ENCODE measurements at regions not wholly inside any gene's neighbourhood (a gene's known extent, or its start where the extent isn't known, plus 50 kb on each side); places are given as distances from the start of the nearest gene placed in this dataset.

DNA sequence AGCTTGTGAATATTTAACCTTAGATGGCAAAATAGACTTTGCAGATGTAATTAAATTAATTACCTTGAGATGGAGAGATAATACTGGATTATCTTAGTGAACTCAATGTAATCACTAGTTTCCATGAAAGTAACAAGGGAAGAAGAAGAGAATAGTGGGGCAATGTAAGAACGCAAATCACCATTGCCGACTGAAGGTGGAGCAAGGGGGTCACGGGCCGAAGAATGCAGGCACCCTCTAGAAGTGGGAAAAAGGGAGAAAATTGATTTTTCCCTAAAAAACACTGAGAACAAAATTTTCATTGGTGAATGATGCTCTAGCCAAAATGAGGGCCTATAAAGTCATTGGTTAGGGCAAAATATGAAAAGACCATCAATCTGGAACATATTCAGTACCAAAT lies 375.6 kb upstream of the EPHA5 start:
- Histone ChIP-seq H3K9ac (ENCODE audit: low read depth in 2 of 2, low read length in 2 of 2) (no peak overlapping the region), H3K9me3 (no peaks in the 10 kb centered on the region), H3K36me3 (no peaks in the 10 kb centered on the region), H3K27me3 (no peaks in the 10 kb centered on the region), H3K4me1 (no peaks in the 10 kb centered on the region), H3K27ac (no peak overlapping the region), H3K4me3 (no peak overlapping the region)
- TF ChIP-seq, protein P1, sequence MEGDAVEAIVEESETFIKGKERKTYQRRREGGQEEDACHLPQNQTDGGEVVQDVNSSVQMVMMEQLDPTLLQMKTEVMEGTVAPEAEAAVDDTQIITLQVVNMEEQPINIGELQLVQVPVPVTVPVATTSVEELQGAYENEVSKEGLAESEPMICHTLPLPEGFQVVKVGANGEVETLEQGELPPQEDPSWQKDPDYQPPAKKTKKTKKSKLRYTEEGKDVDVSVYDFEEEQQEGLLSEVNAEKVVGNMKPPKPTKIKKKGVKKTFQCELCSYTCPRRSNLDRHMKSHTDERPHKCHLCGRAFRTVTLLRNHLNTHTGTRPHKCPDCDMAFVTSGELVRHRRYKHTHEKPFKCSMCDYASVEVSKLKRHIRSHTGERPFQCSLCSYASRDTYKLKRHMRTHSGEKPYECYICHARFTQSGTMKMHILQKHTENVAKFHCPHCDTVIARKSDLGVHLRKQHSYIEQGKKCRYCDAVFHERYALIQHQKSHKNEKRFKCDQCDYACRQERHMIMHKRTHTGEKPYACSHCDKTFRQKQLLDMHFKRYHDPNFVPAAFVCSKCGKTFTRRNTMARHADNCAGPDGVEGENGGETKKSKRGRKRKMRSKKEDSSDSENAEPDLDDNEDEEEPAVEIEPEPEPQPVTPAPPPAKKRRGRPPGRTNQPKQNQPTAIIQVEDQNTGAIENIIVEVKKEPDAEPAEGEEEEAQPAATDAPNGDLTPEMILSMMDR (IDR thresholded peaks at IDR 0.05): no peak
- intact Hi-C loops (cut with DNase I): no loop called here
- no peak for DNase-seq

DNA sequence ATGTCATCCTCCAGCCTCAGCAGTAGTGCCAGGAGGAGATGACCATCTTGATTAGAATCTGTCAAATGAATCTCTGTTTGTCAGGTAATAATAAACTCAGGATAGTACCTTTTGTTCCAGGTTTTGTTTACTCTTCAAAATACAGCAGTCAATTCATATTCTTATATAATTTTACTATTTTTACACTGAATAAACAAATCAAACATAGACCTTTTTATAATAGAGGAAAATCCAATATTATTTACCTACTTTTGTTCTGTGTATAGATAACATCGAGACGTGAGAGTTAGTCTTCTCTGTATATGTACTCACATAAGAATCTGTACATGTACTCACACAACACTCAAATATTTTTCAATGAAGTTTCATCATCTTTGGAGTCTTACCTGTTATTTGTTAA lies 365.4 kb upstream of the EPHA5 start:
- no peak for DNase-seq
- H3K4me1 ChIP-seq: no peaks in the 10 kb centered on the region
- H3K27ac ChIP-seq: no peak overlapping the region
- TF ChIP-seq, protein P1 (IDR thresholded peaks at IDR 0.05): no peak
- intact Hi-C loops (cut with DNase I): no loop called here
- H3K9ac ChIP-seq (ENCODE audit: low read depth in 2 of 2, low read length in 2 of 2): no peak overlapping the region
- H3K27me3 ChIP-seq: no peaks in the 10 kb centered on the region
- H3K36me3 ChIP-seq: no peaks in the 10 kb centered on the region
- H3K4me3 ChIP-seq: no peak overlapping the region
- no peaks in the 10 kb centered on the region for H3K9me3 ChIP-seq

DNA sequence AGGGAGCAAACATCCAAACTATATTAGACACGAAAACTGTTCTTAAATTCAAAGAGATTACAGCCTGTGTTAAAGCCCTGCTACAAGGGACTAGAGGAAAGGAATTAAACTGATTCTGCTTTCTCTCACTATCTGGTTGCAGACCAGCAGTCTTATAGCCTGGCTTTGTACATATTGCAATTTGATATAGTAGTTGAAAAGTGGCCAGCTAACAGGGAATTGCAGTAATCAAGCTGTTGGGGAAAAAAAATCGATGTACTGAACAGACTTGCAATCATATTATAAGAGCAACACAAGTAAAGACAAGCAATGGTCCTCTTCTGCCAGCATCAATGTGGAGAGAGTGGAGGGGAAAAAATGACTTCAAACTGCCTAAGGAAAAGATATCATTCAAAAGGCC lies 364.4 kb upstream of the EPHA5 start:
- intact Hi-C loops (cut with DNase I): no loop called here
- DNase-seq: no peak
- no peaks in the 10 kb centered on the region for H3K27me3 ChIP-seq
- H3K4me1 ChIP-seq: no peaks in the 10 kb centered on the region
- H3K9ac ChIP-seq (ENCODE audit: low read depth in 2 of 2, low read length in 2 of 2): no peak overlapping the region
- TF ChIP-seq, protein P1 (IDR thresholded peaks at IDR 0.05): no peak
- H3K4me3 ChIP-seq: no peak overlapping the region
- H3K27ac ChIP-seq: no peak overlapping the region
- no peaks in the 10 kb centered on the region for H3K36me3 ChIP-seq
- H3K9me3 ChIP-seq: no peaks in the 10 kb centered on the region

DNA sequence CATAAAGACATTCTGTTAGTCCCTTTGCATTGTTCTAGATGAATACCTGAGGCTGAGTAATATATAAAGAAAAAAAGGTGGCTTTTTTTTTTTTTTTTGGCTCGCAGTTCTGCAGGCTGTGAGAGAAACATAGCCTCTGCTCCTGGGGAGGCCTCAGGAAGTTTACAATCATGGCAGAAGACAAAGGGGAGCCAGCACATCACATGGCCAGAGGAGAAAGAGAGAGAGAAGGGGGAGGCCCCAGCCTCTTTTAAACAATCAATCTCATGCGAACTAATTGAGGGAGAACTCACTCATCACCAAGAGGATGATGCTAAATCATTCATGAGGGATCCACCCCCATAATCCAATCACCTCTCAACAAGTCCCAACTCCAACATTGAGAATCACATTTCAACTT lies 364.0 kb upstream of the EPHA5 start:
- TF ChIP-seq, protein P1 (IDR thresholded peaks at IDR 0.05): no peak
- H3K9ac ChIP-seq (ENCODE audit: low read depth in 2 of 2, low read length in 2 of 2): no peak overlapping the region
- no peak for DNase-seq
- H3K27ac ChIP-seq: no peak overlapping the region
- H3K9me3 ChIP-seq: no peaks in the 10 kb centered on the region
- H3K4me3 ChIP-seq: no peak overlapping the region
- H3K4me1 ChIP-seq: no peaks in the 10 kb centered on the region
- H3K27me3 ChIP-seq: no peaks in the 10 kb centered on the region
- no peaks in the 10 kb centered on the region for H3K36me3 ChIP-seq
- intact Hi-C loops (cut with DNase I): no loop called here

DNA sequence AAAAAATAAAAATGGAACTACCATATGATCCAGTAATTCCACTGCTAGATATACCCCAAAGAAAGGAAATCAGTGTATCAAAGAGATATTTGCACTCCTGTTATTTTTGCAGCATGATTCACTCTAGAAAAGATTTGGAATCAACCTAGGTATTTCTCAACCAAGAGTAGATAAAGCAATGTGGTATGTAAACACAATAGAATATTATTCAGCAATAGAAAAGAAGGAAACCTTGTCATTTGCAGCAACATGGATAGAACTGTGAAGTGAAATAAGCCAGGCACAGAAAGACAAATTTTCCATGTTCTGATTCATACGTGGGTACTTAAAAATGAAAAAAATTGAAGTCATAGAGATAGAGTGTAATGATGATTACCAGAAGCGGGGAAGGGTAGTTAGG lies 362.3 kb upstream of the EPHA5 start:
- no peak overlapping the region for H3K27ac ChIP-seq
- H3K9me3 ChIP-seq: no peaks in the 10 kb centered on the region
- DNase-seq: no peak
- no peaks in the 10 kb centered on the region for H3K36me3 ChIP-seq
- H3K4me3 ChIP-seq: no peak overlapping the region
- no peaks in the 10 kb centered on the region for H3K27me3 ChIP-seq
- TF ChIP-seq, protein P1 (IDR thresholded peaks at IDR 0.05): no peak
- H3K4me1 ChIP-seq: no peaks in the 10 kb centered on the region
- intact Hi-C loops (cut with DNase I): no loop called here
- H3K9ac ChIP-seq (ENCODE audit: low read depth in 2 of 2, low read length in 2 of 2): no peak overlapping the region

DNA sequence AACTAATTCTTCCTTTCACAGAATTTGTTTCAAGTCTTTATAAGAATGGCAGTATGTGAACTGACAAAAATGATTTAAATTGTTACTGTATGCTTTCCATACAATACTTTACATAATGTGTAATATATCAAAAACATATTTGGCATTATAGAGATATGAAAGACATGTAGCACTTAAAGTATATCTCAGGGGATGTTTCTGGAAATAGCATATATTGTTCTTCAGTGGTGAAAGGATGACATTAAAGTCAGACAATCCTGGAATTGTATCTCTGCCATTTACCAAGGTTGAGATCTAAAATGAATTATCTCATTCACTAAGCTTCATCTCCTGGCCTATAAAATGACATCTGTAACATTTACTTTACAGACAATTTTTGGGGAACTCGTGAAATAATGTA lies 358.4 kb upstream of the EPHA5 start:
- H3K4me3 ChIP-seq: no peak overlapping the region
- no peaks in the 10 kb centered on the region for H3K4me1 ChIP-seq
- TF ChIP-seq, protein P1 (IDR thresholded peaks at IDR 0.05): no peak
- H3K27ac ChIP-seq: no peak overlapping the region
- H3K9ac ChIP-seq (ENCODE audit: low read depth in 2 of 2, low read length in 2 of 2): no peak overlapping the region
- no peaks in the 10 kb centered on the region for H3K9me3 ChIP-seq
- H3K27me3 ChIP-seq: no peaks in the 10 kb centered on the region
- intact Hi-C loops (cut with DNase I): no loop called here
- DNase-seq: no peak
- no peaks in the 10 kb centered on the region for H3K36me3 ChIP-seq

All from colonic mucosa (tissue), 4 donors.